IMR-90 (cell line): ENCODE measurements at regions not wholly inside any gene's neighbourhood (a gene's known extent, or its start where the extent isn't known, plus 50 kb on each side); places are given as distances from the start of the nearest gene placed in this dataset.

ENCODE experiments used
- ATAC-seq: fragments of 200-7000 bp; cut with Tn5 transposase; 2 replicates; pipeline ENCODE4 v1.9.1; 2020; ENCODE audit warnings: low read depth, mild to moderate bottlenecking, moderate library complexity
- BruUV-seq: library from RNA; stranded (reverse); fragments of 400-500 nt; replicated peaks from 2 replicates; lab custom pipeline; 2021; lab: Mats Ljungman, UMichigan
- CTCF ChIA-PET: fragments of 300-600 bp; formaldehyde crosslinking; extraction: SDS; loops from one replicate; lab custom pipeline; 2021; ENCODE audit warnings: antibody characterized with exemption; lab: Yijun Ruan, JAX
- POLR2A ChIA-PET: fragments of 300-600 bp; sonication (Branson Sonifier 250); formaldehyde crosslinking; loops from one replicate; lab custom pipeline; 2022; ENCODE audit warnings: antibody characterized with exemption; ENCODE audit not compliant: unreplicated experiment; lab: Charles Lee
- DNase-seq: peaks from one replicate; pipeline ENCODE4 v3.0.0; 2013
- H2AFZ ChIP-seq: replicated peaks from 2 replicates; pipeline ENCODE3; 2013; ENCODE audit warnings: low read length, mild to moderate bottlenecking; ENCODE audit not compliant: poor library complexity
- H2AK5ac ChIP-seq: 2 replicates; pipeline ENCODE4 v1.6.1; 2013; ENCODE audit warnings: low read depth, low read length, inconsistent platforms
- H2AK9ac ChIP-seq: replicated peaks from 2 replicates; pipeline ENCODE3; 2013; ENCODE audit warnings: mild to moderate bottlenecking, low read depth, low read length, moderate library complexity; ENCODE audit not compliant: poor library complexity
- H2BK120ac ChIP-seq: 2 replicates; pipeline ENCODE4 v1.6.1; 2013; ENCODE audit warnings: low read depth, low read length, inconsistent platforms
- H2BK15ac ChIP-seq: 3 replicates; pipeline ENCODE4 v1.6.1; 2013; ENCODE audit warnings: low read depth, low read length, inconsistent platforms
- H2BK20ac ChIP-seq: 2 replicates; pipeline ENCODE4 v1.6.1; 2013; ENCODE audit warnings: low read depth, mild to moderate bottlenecking, inconsistent platforms, low read length, moderate library complexity
- H2BK5ac ChIP-seq: 2 replicates; pipeline ENCODE4 v1.6.1; 2013; ENCODE audit warnings: mild to moderate bottlenecking, low read depth, low read length, inconsistent platforms; ENCODE audit not compliant: poor library complexity, severe bottlenecking
- H3K14ac ChIP-seq: replicated peaks from 2 replicates; pipeline ENCODE4 v1.6.1; 2013; ENCODE audit warnings: low read depth, low read length, inconsistent platforms
- H3K18ac ChIP-seq: 2 replicates; pipeline ENCODE4 v1.6.1; 2013; ENCODE audit warnings: low read depth, low read length, control low read depth
- H3K23ac ChIP-seq: 2 replicates; pipeline ENCODE4 v1.6.1; 2013; ENCODE audit warnings: low read depth, low read length, inconsistent platforms
- H3K27ac ChIP-seq: 2 replicates; pipeline ENCODE4 v1.5.1; 2013; ENCODE audit warnings: mild to moderate bottlenecking, control low read depth, low read length; ENCODE audit not compliant: insufficient read depth
- H3K27me3 ChIP-seq: 2 replicates; pipeline ENCODE4 v1.6.1; 2013; ENCODE audit warnings: low read length; ENCODE audit not compliant: control insufficient read depth, insufficient read depth
- H3K36me3 ChIP-seq: 2 replicates; pipeline ENCODE4 v1.6.1; 2013; ENCODE audit warnings: low read length, mixed read lengths; ENCODE audit not compliant: control insufficient read depth, insufficient read depth
- H3K4ac ChIP-seq: 2 replicates; pipeline ENCODE4 v1.6.1; 2013; ENCODE audit warnings: low read depth, low read length, inconsistent platforms
- H3K4me1 ChIP-seq: 2 replicates; pipeline ENCODE4 v1.6.1; 2013; ENCODE audit warnings: low read length, mixed read lengths; ENCODE audit not compliant: control insufficient read depth, insufficient read depth
- H3K4me2 ChIP-seq: 2 replicates; pipeline ENCODE4 v1.6.1; 2013; ENCODE audit warnings: low read depth, mild to moderate bottlenecking, control low read depth, low read length, moderate library complexity
- H3K4me3 ChIP-seq: 2 replicates; pipeline ENCODE4 v1.5.1; 2013; ENCODE audit warnings: low read depth, mild to moderate bottlenecking, control low read depth, low read length, moderate library complexity; ENCODE audit not compliant: insufficient read depth
- H3K56ac ChIP-seq: 2 replicates; pipeline ENCODE4 v1.6.1; 2013; ENCODE audit warnings: low read length, inconsistent platforms; ENCODE audit not compliant: insufficient read depth; ENCODE audit errors: extremely low read depth
- H3K79me1 ChIP-seq, 2 experiments: 2 replicates each; pipeline ENCODE4 v1.6.1; 2013; ENCODE audit warnings: low read length in 2 of 2, inconsistent platforms in 1 of 2, low read depth in 1 of 2
- H3K9ac ChIP-seq: 2 replicates; pipeline ENCODE4 v1.6.1; 2013; ENCODE audit warnings: low read depth, low read length, control low read depth
- H3K9me1 ChIP-seq: 2 replicates; pipeline ENCODE4 v1.6.1; 2013; ENCODE audit warnings: low read length, inconsistent platforms; ENCODE audit not compliant: insufficient read depth
- H3K9me3 ChIP-seq: 2 replicates; pipeline ENCODE4 v1.6.1; 2013; ENCODE audit warnings: low read length; ENCODE audit not compliant: control insufficient read depth, insufficient read depth
- H4K20me1 ChIP-seq: 2 replicates; pipeline ENCODE4 v1.6.1; 2013; ENCODE audit warnings: low read length, inconsistent platforms; ENCODE audit not compliant: insufficient read depth
- H4K5ac ChIP-seq: 2 replicates; pipeline ENCODE4 v1.6.1; 2013; ENCODE audit warnings: mild to moderate bottlenecking, low read depth, low read length, control low read depth
- H4K8ac ChIP-seq, 2 experiments: 2 replicates each; pipeline ENCODE4 v1.6.1; 2013; ENCODE audit warnings: low read depth in 2 of 2, low read length in 2 of 2, control low read depth in 1 of 2, inconsistent platforms in 1 of 2
- H4K91ac ChIP-seq: 2 replicates; pipeline ENCODE4 v1.6.1; 2013; ENCODE audit warnings: low read depth, low read length, inconsistent platforms; ENCODE audit not compliant: insufficient read depth
- BHLHE40 ChIP-seq: fragments of 150-350 bp; IDR thresholded peaks from 2 replicates; pipeline ENCODE4 v1.6.1; 2016; ENCODE audit warnings: mild to moderate bottlenecking, low read depth, low read length
- CEBPB ChIP-seq: IDR thresholded peaks from 2 replicates; pipeline ENCODE4 v1.6.1; 2012; ENCODE audit warnings: low read depth, low read length, improper control_type of control experiment
- CHD1 ChIP-seq: IDR thresholded peaks from 2 replicates; pipeline ENCODE4 v1.6.1; 2012; ENCODE audit warnings: low read depth, low read length, improper control_type of control experiment
- ELK1 ChIP-seq: fragments of 150-350 bp; IDR thresholded peaks from 2 replicates; pipeline ENCODE4 v1.6.1; 2016; ENCODE audit warnings: low read depth, mild to moderate bottlenecking, low read length, moderate library complexity, borderline replicate concordance
- FOS ChIP-seq: fragments of 150-350 bp; IDR thresholded peaks from 2 replicates; pipeline ENCODE4 v1.6.1; 2016; ENCODE audit warnings: low read depth, low read length
- MAFK ChIP-seq: IDR thresholded peaks from 2 replicates; pipeline ENCODE4 v1.6.1; 2012; ENCODE audit warnings: low read depth, low read length, improper control_type of control experiment
- MAZ ChIP-seq: IDR thresholded peaks from 2 replicates; pipeline ENCODE4 v1.6.1; 2012; ENCODE audit warnings: low read depth, mild to moderate bottlenecking, low read length, improper control_type of control experiment, moderate library complexity, borderline replicate concordance
- MXI1 ChIP-seq: IDR thresholded peaks from 2 replicates; pipeline ENCODE4 v1.6.1; 2012; ENCODE audit warnings: low read depth, mild to moderate bottlenecking, low read length, moderate library complexity, borderline replicate concordance
- NFE2L2 ChIP-seq: fragments of 150-350 bp; IDR thresholded peaks from 2 replicates; pipeline ENCODE4 v1.6.1; 2016; ENCODE audit warnings: low read depth, mild to moderate bottlenecking, low read length
- POLR2A ChIP-seq: IDR thresholded peaks from 2 replicates; pipeline ENCODE4 v1.6.1; 2012; ENCODE audit warnings: mild to moderate bottlenecking, low read depth, low read length
- RAD21 ChIP-seq: IDR thresholded peaks from 2 replicates; pipeline ENCODE4 v1.6.1; 2012; ENCODE audit warnings: low read length, improper control_type of control experiment
- RCOR1 ChIP-seq: IDR thresholded peaks from 2 replicates; pipeline ENCODE4 v1.6.1; 2012; ENCODE audit warnings: mild to moderate bottlenecking, low read length, improper control_type of control experiment; ENCODE audit not compliant: insufficient replicate concordance
- RFX5 ChIP-seq: IDR thresholded peaks from 2 replicates; pipeline ENCODE4 v1.8.0; 2012; ENCODE audit warnings: low read depth, mild to moderate bottlenecking, low read length, moderate library complexity
- SMC3 ChIP-seq: fragments of 150-350 bp; IDR thresholded peaks from 2 replicates; pipeline ENCODE4 v1.6.1; 2016; ENCODE audit warnings: low read depth, mild to moderate bottlenecking, antibody characterized with exemption, low read length, moderate library complexity
- WGBS, 2 experiments: methylation state at CpG; one replicate each; pipeline versions ENCODE4 v1.1.5 to v1.1.7; 2013; ENCODE audit warnings: missing lambda C conversion rate in 2 of 2; ENCODE audit not compliant: insufficient read length in 1 of 2; ENCODE audit errors: extremely low coverage in 2 of 2; 5-methylcytosine and 5-hydroxymethylcytosine counted together
- dilution Hi-C: fragments of 300-500 bp; cut with HindIII; formaldehyde crosslinking; loops from one replicate; pipeline ENCODE4 v1.14.3; 2018; ENCODE audit warnings: low sequenced_read_pairs; ENCODE audit not compliant: unreplicated experiment
- in situ Hi-C: fragments of 300-500 bp; cut with MboI; formaldehyde crosslinking; loops from 3 replicates; pipeline ENCODE4 v1.14.3; 2019; ENCODE audit warnings: low sequenced_read_pairs, inconsistent platforms, mixed read lengths
- intact Hi-C: fragments of 100-400 bp; cut with micrococcal nuclease; formaldehyde crosslinking; loops from 2 replicates; pipeline ENCODE4 v1.10.0; 2022
- TF ChIP-seq, protein P1 (sequence below): conservative IDR thresholded peaks from 2 replicates; pipeline ENCODE4 v1.5.1; 2012; ENCODE audit warnings: mild to moderate bottlenecking, low read depth, low read length, improper control_type of control experiment
- TF ChIP-seq, protein P2 (sequence below): fragments of 150-350 bp; IDR thresholded peaks from 2 replicates; pipeline ENCODE4 v1.6.1; 2017; ENCODE audit warnings: mild to moderate bottlenecking, antibody characterized with exemption, low read length, low read depth

GRCh38 chr6:84329077-84329476 is 101.6 kb upstream of the CEP162 start:
- intact Hi-C loops = no loop called here
- no TSS peak for BruUV-seq
- Histone ChIP-seq H2BK5ac (no peak overlapping the region), H3K14ac (no peak overlapping the region), H3K4me2 (no peak overlapping the region), H3K4me3 (no peak overlapping the region), H2AFZ (no peak overlapping the region), H2BK120ac (no peak overlapping the region), H3K27me3 (no peaks in the 10 kb centered on the region), H3K36me3 (no peaks in the 10 kb centered on the region), H4K5ac (no peak overlapping the region), H2AK9ac (no peak overlapping the region), H3K23ac (no peak overlapping the region), H4K91ac (no peak overlapping the region), H3K9ac (no peak overlapping the region), H3K4me1 (no peaks in the 10 kb centered on the region), H2AK5ac (no peak overlapping the region), H3K79me1 (no peaks in the 10 kb centered on the region), H3K27ac (no peak overlapping the region), H3K9me1 (no peaks in the 10 kb centered on the region), H3K56ac (no peak overlapping the region), H4K20me1 (no peaks in the 10 kb centered on the region), H2BK15ac (no peak overlapping the region), H2BK20ac (no peak overlapping the region), H3K9me3 (no peaks in the 10 kb centered on the region), H3K18ac (no peak overlapping the region), H3K4ac (no peak overlapping the region), H4K8ac (no peak overlapping the region)
- in situ Hi-C loops = no loop called here
- no peak for TF ChIP-seq MXI1
- TF ChIP-seq BHLHE40 = no peak
- no peak for TF ChIP-seq NFE2L2
- TF ChIP-seq MAZ = no peak
- no peak for TF ChIP-seq CEBPB
- no peak for TF ChIP-seq CHD1
- TF ChIP-seq RCOR1 = no peak
- TF ChIP-seq POLR2A = no peak
- TF ChIP-seq, protein P1, sequence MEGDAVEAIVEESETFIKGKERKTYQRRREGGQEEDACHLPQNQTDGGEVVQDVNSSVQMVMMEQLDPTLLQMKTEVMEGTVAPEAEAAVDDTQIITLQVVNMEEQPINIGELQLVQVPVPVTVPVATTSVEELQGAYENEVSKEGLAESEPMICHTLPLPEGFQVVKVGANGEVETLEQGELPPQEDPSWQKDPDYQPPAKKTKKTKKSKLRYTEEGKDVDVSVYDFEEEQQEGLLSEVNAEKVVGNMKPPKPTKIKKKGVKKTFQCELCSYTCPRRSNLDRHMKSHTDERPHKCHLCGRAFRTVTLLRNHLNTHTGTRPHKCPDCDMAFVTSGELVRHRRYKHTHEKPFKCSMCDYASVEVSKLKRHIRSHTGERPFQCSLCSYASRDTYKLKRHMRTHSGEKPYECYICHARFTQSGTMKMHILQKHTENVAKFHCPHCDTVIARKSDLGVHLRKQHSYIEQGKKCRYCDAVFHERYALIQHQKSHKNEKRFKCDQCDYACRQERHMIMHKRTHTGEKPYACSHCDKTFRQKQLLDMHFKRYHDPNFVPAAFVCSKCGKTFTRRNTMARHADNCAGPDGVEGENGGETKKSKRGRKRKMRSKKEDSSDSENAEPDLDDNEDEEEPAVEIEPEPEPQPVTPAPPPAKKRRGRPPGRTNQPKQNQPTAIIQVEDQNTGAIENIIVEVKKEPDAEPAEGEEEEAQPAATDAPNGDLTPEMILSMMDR = no peak
- no peak for TF ChIP-seq MAFK
- no peak for TF ChIP-seq ELK1
- no peak for TF ChIP-seq SMC3
- no peak for TF ChIP-seq RAD21
- TF ChIP-seq, protein P2, sequence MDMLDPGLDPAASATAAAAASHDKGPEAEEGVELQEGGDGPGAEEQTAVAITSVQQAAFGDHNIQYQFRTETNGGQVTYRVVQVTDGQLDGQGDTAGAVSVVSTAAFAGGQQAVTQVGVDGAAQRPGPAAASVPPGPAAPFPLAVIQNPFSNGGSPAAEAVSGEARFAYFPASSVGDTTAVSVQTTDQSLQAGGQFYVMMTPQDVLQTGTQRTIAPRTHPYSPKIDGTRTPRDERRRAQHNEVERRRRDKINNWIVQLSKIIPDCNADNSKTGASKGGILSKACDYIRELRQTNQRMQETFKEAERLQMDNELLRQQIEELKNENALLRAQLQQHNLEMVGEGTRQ = no peak
- TF ChIP-seq FOS = no peak
- TF ChIP-seq RFX5 = no peak
- ATAC-seq = no peak
- WGBS, 2 experiments = 0% methylated on average over 1 of the region's 3 CpGs; no CpG with 5 or more reads in 1 of the 2 experiments
- dilution Hi-C loops = no loop called here
- POLR2A ChIA-PET = no interaction called here
- CTCF ChIA-PET = no interaction called here
- no peak for DNase-seq
